Mesendoderm (in vitro differentiated cells): ENCODE measurements at regions not wholly inside any gene's neighbourhood (a gene's known extent, or its start where the extent isn't known, plus 50 kb on each side); places are given as distances from the start of the nearest gene placed in this dataset.
A peak's percentile ranks its signal among the peaks of the same experiment; 100 is the strongest.

Source experiments
- DNase-seq: peaks from one replicate; pipeline ENCODE4 v3.0.0; 2013
- H2AK5ac ChIP-seq: 2 replicates; pipeline ENCODE4 v1.6.1; 2013; ENCODE audit warnings: low read length, inconsistent platforms
- H2BK120ac ChIP-seq: 2 replicates; pipeline ENCODE4 v1.6.1; 2013; ENCODE audit warnings: low read depth, mild to moderate bottlenecking, low read length, moderate library complexity, mixed read lengths
- H2BK15ac ChIP-seq: replicated peaks from 2 replicates; pipeline ENCODE4 v1.6.1; 2013; ENCODE audit warnings: low read depth, mild to moderate bottlenecking, moderate library complexity
- H2BK5ac ChIP-seq: 2 replicates; pipeline ENCODE4 v1.6.1; 2013; ENCODE audit warnings: low read length, inconsistent platforms
- H3K18ac ChIP-seq: 2 replicates; pipeline ENCODE4 v1.6.1; 2013; ENCODE audit warnings: mild to moderate bottlenecking, low read length, mixed read lengths
- H3K23ac ChIP-seq: one replicate; pipeline ENCODE4 v1.6.1; 2013; ENCODE audit warnings: low read length
- H3K27ac ChIP-seq: 2 replicates; pipeline ENCODE4 v1.5.1; 2013; ENCODE audit warnings: low read depth, mild to moderate bottlenecking, inconsistent platforms, low read length, moderate library complexity
- H3K27me3 ChIP-seq: 2 replicates; pipeline ENCODE4 v1.6.1; 2013; ENCODE audit warnings: low read length, control low read depth, mild to moderate bottlenecking, inconsistent platforms; ENCODE audit not compliant: insufficient read depth, poor library complexity
- H3K36me3 ChIP-seq: 2 replicates; pipeline ENCODE4 v1.6.1; 2013; ENCODE audit warnings: low read length, inconsistent platforms; ENCODE audit not compliant: control insufficient read depth, insufficient read depth
- H3K4ac ChIP-seq: one replicate; pipeline ENCODE4 v1.6.1; 2013; ENCODE audit warnings: low read depth, mild to moderate bottlenecking, low read length, moderate library complexity
- H3K4me1 ChIP-seq: 2 replicates; pipeline ENCODE4 v1.6.1; 2013; ENCODE audit warnings: low read depth, low read length, inconsistent platforms; ENCODE audit not compliant: control insufficient read depth
- H3K4me2 ChIP-seq: 2 replicates; pipeline ENCODE4 v1.6.1; 2013; ENCODE audit warnings: low read length
- H3K4me3 ChIP-seq: 2 replicates; pipeline ENCODE4 v1.5.1; 2013; ENCODE audit warnings: mild to moderate bottlenecking, low read length
- H3K56ac ChIP-seq: one replicate; pipeline ENCODE4 v1.6.1; 2013; ENCODE audit warnings: low read length
- H3K79me1 ChIP-seq: 2 replicates; pipeline ENCODE4 v1.6.1; 2013; ENCODE audit warnings: low read length, inconsistent platforms
- H3K79me2 ChIP-seq: 2 replicates; pipeline ENCODE4 v1.6.1; 2013; ENCODE audit warnings: mild to moderate bottlenecking, low read length; ENCODE audit not compliant: control insufficient read depth, insufficient read depth
- H3K9ac ChIP-seq: 2 replicates; pipeline ENCODE4 v1.6.1; 2013; ENCODE audit warnings: low read length, inconsistent platforms
- H4K5ac ChIP-seq: one replicate; pipeline ENCODE4 v1.6.1; 2013; ENCODE audit warnings: low read length
- H4K8ac ChIP-seq: one replicate; pipeline ENCODE4 v1.6.1; 2013; ENCODE audit warnings: low read depth, mild to moderate bottlenecking, control low read depth, low read length, moderate library complexity
- WGBS: extraction: QIAGEN DNeasy Blood & Tissue Kit; methylation state at CpG from one replicate; pipeline ENCODE4 v1.1.7; 2013; ENCODE audit warnings: low lambda C conversion rate, missing lambda C conversion rate; ENCODE audit not compliant: insufficient coverage; ENCODE audit errors: extremely low coverage; 5-methylcytosine and 5-hydroxymethylcytosine counted together

DNA sequence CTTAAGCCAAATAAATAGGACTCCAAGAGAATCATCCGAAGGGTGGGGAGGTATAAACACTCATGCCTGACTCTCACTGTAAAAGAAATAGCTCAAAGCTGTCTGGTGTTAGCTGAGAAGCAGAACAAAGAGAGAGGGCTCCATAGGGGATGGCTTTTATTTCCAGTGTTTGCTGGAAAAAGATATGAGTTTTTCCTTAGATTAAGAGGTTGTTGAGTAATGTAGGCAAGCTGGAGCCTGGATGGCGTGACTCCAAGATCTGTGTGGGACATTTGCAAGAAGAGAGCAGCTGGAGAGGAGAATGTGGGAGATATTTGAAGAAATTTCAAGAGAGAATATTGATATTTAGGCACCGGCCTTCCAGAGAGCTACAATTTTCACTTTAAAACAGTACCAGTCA lies 793.7 kb upstream of the RGMB start:
- Histone ChIP-seq H3K27me3 (no peaks in the 10 kb centered on the region), H3K4me2 (no peak overlapping the region), H4K5ac (no peak overlapping the region), H3K79me1 (no peaks in the 10 kb centered on the region), H3K23ac (no peak overlapping the region), H3K79me2 (no peaks in the 10 kb centered on the region), H2BK120ac (no peak overlapping the region), H2AK5ac (no peak overlapping the region), H3K9ac (no peak overlapping the region), H3K4ac (no peak overlapping the region), H2BK5ac (no peak overlapping the region), H4K8ac (no peak overlapping the region), H3K18ac (no peak overlapping the region), H3K27ac (no peak overlapping the region), H2BK15ac (no peak overlapping the region), H3K4me3 (no peak overlapping the region), H3K36me3 (no peaks in the 10 kb centered on the region), H3K4me1 (no peaks in the 10 kb centered on the region), H3K56ac (no peak overlapping the region)
- no CpG with 5 or more reads among the region's 3 CpGs for WGBS
- no peak for DNase-seq

DNA sequence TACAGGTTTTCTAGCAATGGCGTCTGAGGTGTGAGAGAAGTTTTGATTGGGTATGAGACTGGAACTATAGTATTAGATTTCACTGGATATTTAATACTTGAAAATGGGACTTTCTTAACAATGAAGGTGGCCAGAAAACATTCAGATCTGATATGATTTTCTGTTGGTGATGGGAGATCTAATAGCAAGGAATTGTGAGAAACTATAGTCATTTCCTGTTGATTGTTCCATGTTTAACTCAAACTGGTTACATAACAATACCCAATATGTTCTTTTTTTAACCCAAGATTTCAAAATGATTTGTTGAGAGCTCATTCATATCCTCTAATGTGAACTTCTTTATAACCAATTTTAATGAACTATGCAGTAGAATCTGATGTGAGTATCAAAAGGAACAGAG lies 793.2 kb upstream of the RGMB start:
- H3K4ac ChIP-seq = no peak overlapping the region
- no peak overlapping the region for H3K18ac ChIP-seq
- H2BK120ac ChIP-seq = no peak overlapping the region
- H2BK15ac ChIP-seq = no peak overlapping the region
- H2BK5ac ChIP-seq = no peak overlapping the region
- H3K56ac ChIP-seq = no peak overlapping the region
- no peak overlapping the region for H3K23ac ChIP-seq
- H3K36me3 ChIP-seq = no peaks in the 10 kb centered on the region
- DNase-seq = no peak
- no peak overlapping the region for H4K8ac ChIP-seq
- H4K5ac ChIP-seq = no peak overlapping the region
- no peaks in the 10 kb centered on the region for H3K79me1 ChIP-seq
- H3K9ac ChIP-seq = no peak overlapping the region
- no peaks in the 10 kb centered on the region for H3K27me3 ChIP-seq
- no peak overlapping the region for H2AK5ac ChIP-seq
- no peak overlapping the region for H3K27ac ChIP-seq
- H3K4me3 ChIP-seq = no peak overlapping the region
- no peaks in the 10 kb centered on the region for H3K4me1 ChIP-seq
- H3K79me2 ChIP-seq = no peaks in the 10 kb centered on the region
- no CpG with 5 or more reads among the region's 1 CpG for WGBS
- no peak overlapping the region for H3K4me2 ChIP-seq

DNA sequence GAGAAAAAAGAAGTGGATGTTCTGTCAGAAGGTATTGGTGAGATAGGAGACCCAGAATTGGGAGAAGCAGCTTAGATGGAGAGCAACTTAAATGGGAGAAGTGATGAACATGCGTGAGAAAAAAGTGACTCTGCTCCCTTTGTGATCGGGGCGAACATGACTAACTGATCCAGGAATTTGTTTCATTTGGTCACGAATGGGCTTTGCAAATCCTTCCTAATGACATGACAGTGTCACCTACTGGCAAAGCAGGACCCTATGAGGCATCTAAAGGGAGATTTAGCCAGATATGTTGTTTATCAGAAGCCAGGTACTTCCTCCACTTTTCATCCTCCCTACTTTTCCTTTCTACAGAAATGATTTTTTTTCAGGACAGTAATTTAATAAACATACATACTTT lies 787.4 kb upstream of the RGMB start:
- Histone ChIP-seq H3K18ac (no peak overlapping the region), H2BK120ac (no peak overlapping the region)
- peak; percentile 88 for DNase-seq

DNA sequence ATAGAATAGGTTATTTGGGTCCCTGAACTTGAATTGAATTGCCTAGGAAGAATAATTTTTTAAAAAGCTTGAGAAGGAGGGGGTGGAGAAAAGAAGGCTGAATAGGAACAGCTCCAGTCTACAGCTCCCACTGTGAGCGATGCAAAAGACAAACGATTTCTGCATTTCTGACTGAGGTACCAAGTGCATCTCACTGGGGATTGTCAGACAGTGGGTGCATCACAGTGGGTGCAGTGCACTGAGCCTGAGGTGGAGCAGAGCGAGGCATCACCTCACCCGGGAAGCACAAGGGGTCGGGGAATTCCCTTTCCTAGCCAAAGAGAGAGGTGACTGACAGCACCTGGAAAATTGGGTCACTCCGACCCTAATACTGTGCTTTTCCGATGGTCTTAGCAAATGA lies 782.2 kb upstream of the RGMB start:
- H3K18ac ChIP-seq = no peak overlapping the region
- H3K27me3 ChIP-seq = no peaks in the 10 kb centered on the region
- H3K23ac ChIP-seq = no peak overlapping the region
- H4K5ac ChIP-seq = no peak overlapping the region
- H3K79me2 ChIP-seq = no peaks in the 10 kb centered on the region
- no peak for DNase-seq
- H2BK15ac ChIP-seq = no peak overlapping the region
- no peak overlapping the region for H2BK5ac ChIP-seq
- no CpG with 5 or more reads among the region's 7 CpGs for WGBS
- no peaks in the 10 kb centered on the region for H3K36me3 ChIP-seq
- H2BK120ac ChIP-seq = no peak overlapping the region
- no peak overlapping the region for H3K9ac ChIP-seq
- no peak overlapping the region for H3K56ac ChIP-seq
- H2AK5ac ChIP-seq = no peak overlapping the region
- H3K4ac ChIP-seq = no peak overlapping the region
- H3K4me2 ChIP-seq = no peak overlapping the region
- H3K4me1 ChIP-seq = no peaks in the 10 kb centered on the region
- no peak overlapping the region for H3K27ac ChIP-seq
- H4K8ac ChIP-seq = no peak overlapping the region
- no peak overlapping the region for H3K4me3 ChIP-seq
- H3K79me1 ChIP-seq = no peaks in the 10 kb centered on the region

More for the DNA sequence above, 787.4 kb upstream of the RGMB start:
- Histone ChIP-seq H3K4me1 (no peaks in the 10 kb centered on the region), H4K5ac (no peak overlapping the region), H3K4ac (no peak overlapping the region), H2AK5ac (no peak overlapping the region), H3K27ac (no peak overlapping the region), H3K23ac (no peak overlapping the region), H3K79me1 (no peaks in the 10 kb centered on the region), H3K56ac (no peak overlapping the region), H3K9ac (no peak overlapping the region), H4K8ac (no peak overlapping the region), H2BK15ac (no peak overlapping the region), H3K4me2 (no peak overlapping the region), H2BK5ac (no peak overlapping the region), H3K4me3 (no peak overlapping the region), H3K27me3 (no peaks in the 10 kb centered on the region), H3K36me3 (no peaks in the 10 kb centered on the region), H3K79me2 (no peaks in the 10 kb centered on the region)
- WGBS = no CpG with 5 or more reads among the region's 4 CpGs

DNA sequence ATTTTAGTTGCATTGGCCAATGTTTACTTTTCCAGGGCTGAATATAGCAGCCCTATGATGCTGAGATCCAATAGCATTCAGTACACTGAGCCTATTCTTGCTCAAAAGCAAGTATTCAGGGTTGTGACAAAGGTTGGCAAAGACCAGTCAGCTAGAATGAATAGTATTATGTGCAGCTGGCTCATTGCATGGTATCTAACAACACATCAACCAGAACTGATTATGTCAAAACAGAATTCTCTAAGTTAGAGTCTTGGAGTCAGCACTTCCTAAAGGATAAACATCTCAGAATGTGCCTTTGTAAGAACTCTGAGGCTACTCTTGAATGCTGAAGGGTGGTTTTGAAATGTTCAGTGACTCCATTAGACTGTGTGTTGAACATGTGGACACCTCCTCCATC lies 774.5 kb upstream of the RGMB start:
- Histone ChIP-seq H3K27me3 (no peaks in the 10 kb centered on the region), H3K23ac (no peak overlapping the region), H3K9ac (no peak overlapping the region), H3K27ac (no peak overlapping the region), H3K79me1 (no peaks in the 10 kb centered on the region), H2AK5ac (no peak overlapping the region), H3K36me3 (no peaks in the 10 kb centered on the region), H2BK5ac (no peak overlapping the region), H3K4ac (no peak overlapping the region), H3K4me3 (no peak overlapping the region), H3K56ac (no peak overlapping the region), H3K18ac (no peak overlapping the region), H4K5ac (no peak overlapping the region), H2BK15ac (no peak overlapping the region), H3K4me2 (no peak overlapping the region), H3K79me2 (no peaks in the 10 kb centered on the region), H4K8ac (no peak overlapping the region), H2BK120ac (no peak overlapping the region), H3K4me1 (no peaks in the 10 kb centered on the region)
- DNase-seq = no peak

DNA sequence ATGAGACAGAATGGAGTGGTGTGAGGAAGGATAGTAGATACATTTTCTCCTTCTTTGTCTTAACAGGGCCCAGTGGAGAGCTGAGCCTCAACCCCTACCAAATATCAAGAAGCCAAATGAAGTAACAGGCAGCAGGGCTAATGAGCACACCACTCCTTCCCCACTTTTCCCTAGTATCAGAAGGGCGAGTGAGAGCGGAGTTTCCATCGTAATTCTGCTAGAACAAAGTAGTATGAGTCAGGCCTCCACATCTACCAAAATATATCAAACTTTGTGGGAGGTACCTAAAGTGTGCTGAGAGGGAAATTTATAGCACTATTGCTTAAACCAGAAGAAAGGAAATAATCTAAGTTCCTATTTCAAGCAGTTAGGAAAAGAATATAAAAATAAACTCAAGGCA lies 769.0 kb upstream of the RGMB start:
- Histone ChIP-seq H3K9ac (no peak overlapping the region), H3K27ac (no peak overlapping the region), H2BK15ac (no peak overlapping the region), H3K4ac (no peak overlapping the region), H2BK5ac (no peak overlapping the region), H2AK5ac (no peak overlapping the region), H3K4me3 (no peak overlapping the region), H3K79me1 (no peaks in the 10 kb centered on the region), H4K8ac (no peak overlapping the region), H3K56ac (no peak overlapping the region), H3K27me3 (no peaks in the 10 kb centered on the region), H3K18ac (no peak overlapping the region), H3K79me2 (no peaks in the 10 kb centered on the region), H3K36me3 (no peaks in the 10 kb centered on the region), H4K5ac (no peak overlapping the region), H3K23ac (no peak overlapping the region), H3K4me1 (no peaks in the 10 kb centered on the region), H2BK120ac (no peak overlapping the region), H3K4me2 (no peak overlapping the region)
- WGBS = no CpG with 5 or more reads among the region's 3 CpGs
- no peak for DNase-seq
